GM19468 (cell line): ENCODE measurements at regions not wholly inside any gene's neighbourhood (a gene's known extent, or its start where the extent isn't known, plus 50 kb on each side); places are given as distances from the start of the nearest gene placed in this dataset.
A peak's percentile ranks its signal among the peaks of the same experiment; 100 is the strongest.
"Not testable (repeated sequence)": the region's sequence is repeated elsewhere in the genome, so short reads cannot be mapped to it uniquely, and the experiment has no call there.

Experiments used
- ATAC-seq: cut with Tn5 transposase; IDR thresholded peaks from one replicate; pipeline ENCODE4 v1.9.1; 2021; ENCODE audit warnings: mild to moderate bottlenecking, moderate library complexity, moderate number of reproducible peaks; ENCODE audit not compliant: unreplicated experiment; ENCODE audit errors: extremely low read depth

DNA sequence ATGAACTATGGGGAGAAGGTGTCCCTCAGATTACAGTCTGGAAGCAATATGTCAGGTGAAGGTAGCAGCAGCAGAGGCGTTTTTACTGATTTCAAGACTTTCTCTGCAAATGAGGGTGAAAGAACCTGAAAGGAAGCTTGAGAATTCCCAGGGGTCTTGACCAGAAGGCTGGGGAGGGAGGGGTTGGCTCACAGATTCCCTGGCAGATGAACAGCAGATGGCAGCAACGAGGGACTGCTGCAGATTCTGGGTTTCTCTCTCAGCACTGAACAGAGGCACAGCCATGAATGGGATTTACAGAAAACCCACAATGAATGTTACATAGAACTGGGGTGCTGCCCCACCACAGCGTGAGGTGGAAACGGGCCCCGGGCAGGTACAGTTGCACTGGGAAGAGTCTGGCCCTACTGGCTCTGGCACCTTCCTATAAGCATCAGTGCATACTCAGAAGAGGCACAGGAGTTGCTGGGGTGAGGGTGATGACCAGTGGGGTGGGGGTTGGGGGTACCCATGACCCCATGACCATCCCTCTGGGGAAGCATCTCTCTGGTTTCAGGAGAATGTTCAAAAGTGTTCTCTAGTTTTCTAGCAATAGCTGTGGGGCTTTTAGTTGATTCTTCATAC is 317.8 kb downstream of the SH2D4B start:
- ATAC-seq = no peak

DNA sequence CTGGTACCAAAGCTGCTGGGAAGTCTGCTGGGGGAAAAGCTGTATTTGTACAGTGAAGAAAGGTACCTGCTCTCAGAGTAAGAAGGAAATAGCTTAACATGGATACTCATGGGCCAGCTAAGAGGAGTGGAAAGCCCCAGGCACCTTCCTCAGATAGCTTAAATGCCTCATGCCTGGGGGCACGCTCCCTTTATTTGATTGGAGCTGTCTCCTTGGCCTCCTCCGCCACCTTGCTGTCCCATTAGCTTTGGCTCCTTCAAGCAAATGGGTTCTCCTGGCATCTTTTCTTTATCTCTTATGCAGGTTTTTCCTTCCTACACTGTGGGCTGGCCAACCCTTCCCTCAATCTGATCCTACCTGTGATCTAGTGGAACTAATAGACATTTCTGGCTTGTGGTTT is 318.5 kb downstream of the SH2D4B start:
- ATAC-seq = no peak

DNA sequence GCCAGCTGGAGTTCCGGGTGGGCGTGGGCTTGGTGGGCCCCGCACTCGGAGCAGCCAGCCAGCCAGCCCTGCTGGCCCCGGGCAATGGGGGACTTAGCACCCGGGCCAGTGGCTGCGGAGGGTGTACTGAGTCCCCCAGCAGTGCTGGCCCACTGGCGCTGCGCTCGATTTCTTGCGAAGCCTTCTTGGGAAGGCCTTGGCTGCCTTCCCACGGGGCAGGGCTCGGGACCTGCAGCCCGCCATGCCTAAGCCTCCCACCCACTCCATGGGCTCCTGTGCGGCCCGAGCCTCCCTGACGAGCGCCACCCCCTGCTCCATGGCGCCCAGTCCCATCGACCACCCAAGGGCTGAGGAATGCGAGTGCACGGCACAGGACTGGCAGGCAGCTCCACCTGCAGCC is 321.6 kb downstream of the SH2D4B start:
- ATAC-seq = not testable (repeated sequence)

DNA sequence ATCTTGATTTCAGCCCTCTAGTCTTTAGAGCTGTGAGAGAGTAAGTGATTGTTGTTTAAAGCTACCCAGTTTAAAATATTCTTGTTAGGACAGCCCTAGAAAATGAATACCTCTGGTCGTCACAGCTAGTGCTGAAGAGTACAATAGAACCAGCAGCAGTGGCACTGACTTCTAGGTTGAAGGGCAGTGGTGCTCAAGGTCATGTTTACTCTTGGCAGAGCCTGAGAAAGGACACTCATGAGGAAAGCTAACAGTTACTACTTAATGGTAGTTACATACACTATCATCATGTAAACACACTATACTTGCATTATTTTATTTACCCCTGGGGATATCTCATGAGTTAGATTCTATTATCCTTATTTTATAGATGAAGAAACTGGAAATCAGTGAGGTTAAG is 323.0 kb downstream of the SH2D4B start:
- no peak for ATAC-seq

DNA sequence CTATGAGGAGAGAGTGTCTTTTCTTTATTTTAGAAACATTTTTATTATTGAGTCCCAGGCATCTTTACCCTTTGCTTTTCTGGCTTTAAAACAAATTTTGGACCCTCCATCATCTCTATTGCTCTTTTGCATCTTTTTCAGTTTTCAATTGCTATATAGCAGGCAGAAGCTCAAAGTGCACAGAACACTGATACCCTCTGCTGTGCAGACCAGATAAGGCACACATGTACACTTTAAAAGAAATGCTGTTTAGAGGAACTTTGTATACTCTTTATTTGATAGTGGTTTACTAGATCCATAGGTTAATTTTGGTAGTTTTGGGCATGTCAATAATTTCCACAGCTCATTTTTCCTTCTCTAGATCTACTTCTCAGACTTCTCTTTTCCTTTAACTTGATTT is 324.2 kb downstream of the SH2D4B start:
- no peak for ATAC-seq

DNA sequence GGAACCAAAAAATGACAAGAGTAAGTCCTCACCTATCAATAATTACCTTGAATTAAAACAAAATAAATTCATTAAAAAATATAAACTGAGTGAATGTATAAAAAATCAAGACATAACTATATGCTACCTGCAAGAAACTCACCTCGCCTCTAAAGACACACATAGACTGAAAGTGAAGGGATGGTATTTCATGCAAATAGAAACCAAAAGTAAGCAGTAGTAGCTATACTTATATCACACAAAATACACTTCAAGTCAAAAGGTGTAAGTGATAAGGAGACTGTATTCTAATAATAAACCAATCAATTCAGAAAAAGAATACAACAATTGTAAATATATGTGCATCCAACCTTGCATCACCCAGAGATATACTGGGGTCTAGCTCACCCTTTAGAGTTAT is 332.6 kb downstream of the SH2D4B start:
- ATAC-seq = peak; percentile 47

DNA sequence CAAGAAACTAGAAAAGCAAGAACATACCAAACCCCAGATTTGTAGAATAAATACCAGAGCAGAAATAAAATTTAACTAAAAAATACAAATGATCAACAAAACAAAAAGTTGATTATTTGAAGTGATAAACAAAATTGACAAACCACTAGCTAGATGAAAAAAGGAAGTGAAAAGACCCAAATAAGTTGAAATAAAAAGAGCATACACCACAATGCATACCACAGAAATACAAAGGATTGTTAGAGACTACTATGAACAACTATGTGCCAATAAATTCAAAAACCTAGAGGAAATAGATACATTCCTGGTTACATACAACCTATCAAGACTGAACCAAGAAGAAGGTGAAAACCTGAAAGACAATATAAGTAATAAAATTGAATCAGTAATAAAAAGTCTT is 333.4 kb downstream of the SH2D4B start:
- no peak for ATAC-seq

DNA sequence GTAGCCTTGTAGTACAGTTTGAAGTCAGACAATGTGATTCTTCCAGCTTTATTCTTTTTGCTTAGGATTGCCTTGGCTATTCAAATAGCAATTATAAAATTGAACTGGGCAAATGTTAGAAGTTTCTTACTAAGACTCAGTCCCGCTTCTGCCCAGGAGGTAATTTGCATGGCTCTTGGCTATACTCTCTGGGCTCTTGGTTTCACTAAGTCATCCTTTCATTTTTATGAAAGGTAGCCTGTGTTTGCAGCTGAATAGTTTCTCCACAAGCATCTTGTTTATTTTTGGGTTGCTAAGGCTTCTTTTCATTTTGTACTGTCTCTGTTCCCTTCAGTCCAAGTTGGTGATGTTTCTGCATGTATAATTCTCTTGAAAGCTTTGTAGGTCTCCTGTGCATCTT is 340.6 kb downstream of the SH2D4B start:
- ATAC-seq = no peak

DNA sequence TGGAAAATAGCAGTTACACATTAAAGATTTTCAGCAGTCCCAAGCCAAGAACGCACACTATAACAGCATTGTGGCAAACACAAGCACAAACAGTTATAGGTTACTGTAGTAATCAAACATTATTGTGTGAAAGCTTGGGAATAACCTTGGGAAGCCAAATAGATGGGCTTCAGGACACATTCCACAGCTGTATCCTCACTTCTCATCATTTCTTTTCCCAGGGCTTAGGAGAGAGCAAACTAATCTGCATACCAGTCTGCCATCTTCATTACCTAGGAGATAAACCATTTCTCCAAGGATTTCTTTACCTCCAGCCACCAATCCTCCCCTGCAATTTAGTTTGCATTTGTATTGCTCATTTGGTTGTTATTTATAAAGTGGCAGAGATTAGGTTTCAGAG is 352.4 kb downstream of the SH2D4B start:
- no peak for ATAC-seq

DNA sequence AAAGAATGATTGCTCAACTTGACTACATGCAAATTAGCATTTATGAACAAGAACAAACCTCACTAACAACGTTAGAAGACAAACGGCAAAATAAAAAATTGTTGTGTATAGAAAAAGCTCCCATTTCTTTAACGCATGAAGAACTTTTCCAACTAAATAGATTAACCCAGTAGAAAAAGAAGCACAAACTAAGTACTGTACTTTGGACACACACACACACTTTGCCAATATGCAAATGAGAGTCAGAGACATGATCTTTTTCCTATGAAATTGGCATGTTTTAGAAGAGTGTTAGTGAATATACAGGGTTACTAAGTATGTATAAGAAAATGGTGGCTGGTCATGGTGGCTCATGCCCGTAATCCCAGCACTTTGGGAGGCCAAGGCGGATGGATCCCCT is 355.6 kb downstream of the SH2D4B start:
- ATAC-seq = no peak

DNA sequence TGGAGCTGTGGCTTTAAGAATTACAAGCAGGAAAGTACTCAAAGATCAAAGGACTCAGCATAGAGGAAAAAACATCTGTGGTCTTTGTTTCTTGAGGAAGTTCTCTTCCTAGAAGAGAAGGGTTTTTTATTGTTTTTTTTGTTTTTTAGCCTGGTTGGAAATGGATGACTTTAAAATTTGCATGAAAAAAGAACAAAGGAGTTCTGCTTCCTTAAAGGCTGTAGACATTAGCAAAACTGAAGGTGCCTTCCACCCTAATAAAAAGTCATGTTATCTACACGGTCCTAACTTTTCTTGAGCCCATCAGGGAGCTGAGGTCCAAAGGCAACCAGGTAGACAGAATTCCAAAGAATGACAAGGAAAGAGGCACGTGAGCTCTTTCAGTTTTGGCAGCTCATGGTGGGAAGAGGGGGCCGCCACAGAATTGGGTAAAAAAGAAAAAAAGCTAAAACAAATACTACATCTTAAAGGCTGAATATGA is 356.6 kb downstream of the SH2D4B start:
- no peak for ATAC-seq

DNA sequence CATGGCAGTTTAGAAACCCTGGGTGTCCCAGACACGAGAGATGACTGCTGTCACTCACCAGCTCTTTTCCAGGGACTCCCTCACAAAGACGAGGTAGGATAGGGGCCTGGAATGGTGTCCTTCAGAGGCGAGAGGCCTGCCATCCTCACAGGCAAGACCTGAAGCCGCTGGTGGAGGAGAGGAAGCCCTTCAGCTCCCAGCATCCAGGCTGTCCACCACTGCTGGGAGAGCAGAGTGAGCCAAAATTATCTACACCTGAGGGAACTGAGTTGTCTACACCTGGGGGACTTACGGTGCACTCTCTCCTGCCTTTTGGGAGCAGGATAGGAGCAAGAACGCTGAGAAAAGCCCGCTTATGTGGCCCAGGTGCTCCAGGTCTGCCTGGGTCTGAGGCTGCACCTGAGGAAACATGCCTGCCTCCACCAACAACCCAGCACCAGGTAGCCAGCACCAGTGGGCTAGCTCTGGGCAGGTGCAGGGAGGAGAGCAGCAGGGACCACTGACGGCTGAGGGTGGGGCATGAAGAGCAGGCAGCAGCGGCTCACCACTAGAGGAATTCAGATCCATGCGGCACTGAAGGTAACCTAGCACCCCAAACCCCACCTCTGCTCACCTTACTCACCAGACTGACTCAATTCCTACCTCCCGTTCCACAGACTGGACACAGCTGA is 357.2 kb downstream of the SH2D4B start:
- no peak for ATAC-seq

DNA sequence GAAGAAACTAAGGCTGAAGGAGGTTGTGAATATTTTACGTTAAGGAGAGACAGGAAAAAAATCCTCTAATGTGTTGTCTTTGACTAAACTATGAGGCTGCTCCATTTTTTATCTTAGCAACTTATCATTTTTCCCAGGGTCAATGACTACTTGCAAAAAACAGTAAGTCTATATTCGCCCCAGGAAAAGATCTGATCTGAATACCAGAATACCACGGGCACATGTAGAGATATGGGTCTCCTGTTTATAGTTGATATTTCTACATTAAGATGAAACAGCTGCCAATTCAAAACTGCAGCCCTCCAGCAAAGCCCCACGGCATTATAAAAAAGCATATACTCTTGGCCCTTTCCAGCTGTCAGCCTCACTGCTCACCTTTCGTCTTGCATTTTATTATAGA is 358.4 kb downstream of the SH2D4B start:
- no peak for ATAC-seq

DNA sequence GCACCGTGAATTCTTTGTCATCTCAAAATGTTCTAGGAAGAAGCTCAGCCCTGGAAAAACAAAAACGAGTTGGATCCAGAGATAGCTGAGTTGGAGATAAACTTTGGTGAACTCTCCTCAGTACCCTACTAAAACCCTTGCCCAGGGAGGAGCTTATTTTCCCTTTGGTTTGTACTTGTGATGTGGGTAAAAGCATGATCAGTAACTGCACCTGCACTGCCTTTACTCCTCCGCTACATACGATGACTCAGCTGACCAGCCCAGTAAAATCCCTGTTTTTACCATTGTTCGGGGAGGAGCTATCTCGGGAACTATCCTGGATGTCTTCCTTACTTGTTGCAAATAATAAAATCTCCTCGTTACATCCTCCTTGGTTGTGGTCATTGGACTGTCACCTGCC is 359.3 kb downstream of the SH2D4B start:
- no peak for ATAC-seq

DNA sequence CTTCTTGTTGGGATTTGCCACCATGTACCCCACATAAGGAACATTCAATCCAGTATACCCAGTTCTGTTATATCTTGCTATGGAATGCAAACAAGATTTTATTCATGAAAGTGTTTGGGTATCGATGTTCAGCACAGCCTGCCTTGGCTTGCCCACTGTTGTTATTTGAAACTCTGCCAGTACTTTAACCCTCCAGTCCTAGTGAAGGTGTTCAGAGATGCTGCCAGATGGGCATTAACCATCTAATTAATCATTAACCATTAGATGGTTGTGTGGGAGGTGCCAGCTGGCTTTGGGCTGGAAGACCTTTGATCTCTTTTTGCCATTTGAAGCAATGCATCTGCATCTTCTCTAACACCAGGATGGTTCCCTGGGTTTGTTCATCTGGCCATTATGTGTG is 363.0 kb downstream of the SH2D4B start:
- no peak for ATAC-seq

DNA sequence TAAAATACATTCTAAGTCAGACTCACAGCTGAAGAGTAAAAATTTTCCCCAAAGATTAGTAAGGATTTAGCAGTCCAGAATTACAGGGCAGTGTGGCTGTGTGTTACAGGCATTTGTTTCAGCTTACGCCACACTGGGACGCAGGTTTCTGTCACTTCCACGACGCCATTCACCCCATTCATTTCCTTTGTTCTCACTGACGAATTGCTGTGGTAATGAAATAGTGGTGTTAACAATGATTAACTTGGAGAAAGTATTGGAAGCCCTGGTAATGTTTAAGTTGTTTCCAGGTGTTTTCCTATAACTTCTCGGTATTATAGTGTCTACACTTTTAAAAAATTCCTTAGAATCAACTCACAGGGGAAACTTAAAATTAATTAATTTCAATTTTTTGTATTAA is 370.9 kb downstream of the SH2D4B start:
- ATAC-seq = no peak

DNA sequence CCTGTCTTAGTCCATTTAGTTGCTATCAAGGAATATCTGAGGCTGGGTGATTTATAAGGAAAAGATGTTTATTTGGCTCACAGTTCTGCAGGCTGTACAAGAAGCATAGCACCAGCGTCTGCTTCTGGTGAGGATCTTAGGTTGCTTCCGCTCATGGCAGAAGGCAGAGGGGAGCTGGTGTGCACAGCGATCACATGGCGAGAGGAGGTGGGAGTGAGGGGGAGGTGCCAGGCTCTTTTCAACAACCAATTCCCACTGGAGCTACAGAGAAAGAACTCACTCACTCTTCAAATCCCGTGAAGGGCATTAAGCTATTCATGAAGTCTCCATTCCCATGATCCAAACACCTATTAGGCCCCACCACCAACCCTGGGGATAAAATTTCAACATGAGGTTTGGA is 371.6 kb downstream of the SH2D4B start:
- ATAC-seq = no peak

DNA sequence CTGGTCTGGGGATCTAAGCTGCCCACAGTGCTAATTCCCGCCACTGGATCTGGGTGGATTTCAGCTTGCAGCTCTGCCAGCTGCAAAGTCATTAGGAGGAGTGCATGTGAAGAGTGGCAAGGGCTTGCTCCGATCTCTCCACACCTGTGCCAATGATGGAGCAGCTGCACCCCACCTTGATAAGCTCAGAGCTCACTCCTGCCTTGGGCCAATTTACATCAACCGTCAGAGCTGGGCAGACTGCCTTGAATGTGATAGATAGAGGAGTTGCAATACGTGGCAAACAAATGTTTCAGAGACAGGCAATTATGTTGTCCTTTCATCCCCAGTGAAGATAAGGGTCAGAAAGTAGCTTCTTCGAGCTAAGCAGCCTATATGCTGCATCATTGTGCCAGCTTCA is 379.9 kb downstream of the SH2D4B start:
- no peak for ATAC-seq

DNA sequence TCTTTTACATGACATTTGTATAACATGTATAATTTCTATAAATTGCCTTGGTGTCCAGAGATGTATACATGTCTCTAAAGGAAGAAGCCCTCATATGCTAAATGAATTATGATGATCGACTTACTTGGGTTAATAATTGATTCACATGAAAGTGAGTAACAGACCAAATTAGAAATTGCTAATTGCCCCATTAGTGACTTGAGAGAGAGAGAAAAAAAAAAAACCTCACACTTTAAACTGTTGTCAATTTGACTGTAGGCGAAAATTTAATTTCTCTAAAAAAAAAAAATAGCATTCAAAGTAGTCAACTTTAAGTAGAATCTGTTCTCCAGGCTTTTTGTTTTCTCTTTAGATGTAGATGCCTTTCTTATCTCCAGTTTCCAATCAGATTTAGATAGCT is 383.3 kb downstream of the SH2D4B start:
- no peak for ATAC-seq

DNA sequence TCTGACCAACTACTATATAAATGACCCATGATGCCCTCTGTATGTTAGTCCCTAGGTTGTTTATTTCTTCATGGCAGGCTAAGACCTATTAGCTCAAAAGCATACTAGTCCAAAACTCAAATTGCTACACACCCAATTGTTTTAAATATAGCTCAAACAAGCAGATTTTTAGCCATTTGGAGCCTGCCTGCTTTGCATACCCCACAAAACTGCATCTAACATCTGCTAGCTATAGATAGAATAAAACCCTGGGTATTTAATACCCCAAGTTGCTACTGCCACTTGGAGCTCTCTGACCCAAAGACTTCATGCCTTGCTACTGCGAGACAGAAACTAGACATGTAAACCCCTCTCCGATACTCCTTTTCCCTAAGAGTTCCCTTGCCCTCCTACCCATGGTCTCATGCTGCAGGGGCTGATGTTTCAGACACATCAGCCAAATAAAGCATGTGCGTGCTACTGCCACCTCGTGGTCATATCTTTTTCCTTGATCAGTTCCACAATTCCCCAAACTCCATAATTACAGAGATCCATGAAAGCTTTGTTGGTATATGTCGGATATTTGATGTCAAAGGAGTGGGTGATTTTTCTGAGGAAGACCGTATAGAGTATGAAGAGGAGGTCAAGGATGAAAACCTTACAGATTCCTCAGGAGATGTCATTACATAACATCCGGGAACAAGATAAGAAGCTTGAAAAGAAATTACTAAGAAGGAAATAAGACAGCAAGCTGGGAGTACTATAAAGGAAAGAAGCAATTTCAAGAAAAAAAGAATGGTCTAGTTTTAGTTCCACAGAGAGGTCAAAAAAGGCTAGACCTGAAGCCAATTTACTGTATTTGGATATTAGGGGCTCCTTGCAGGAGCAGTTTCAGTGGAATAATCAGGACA is 386.6 kb downstream of the SH2D4B start:
- ATAC-seq = no peak

DNA sequence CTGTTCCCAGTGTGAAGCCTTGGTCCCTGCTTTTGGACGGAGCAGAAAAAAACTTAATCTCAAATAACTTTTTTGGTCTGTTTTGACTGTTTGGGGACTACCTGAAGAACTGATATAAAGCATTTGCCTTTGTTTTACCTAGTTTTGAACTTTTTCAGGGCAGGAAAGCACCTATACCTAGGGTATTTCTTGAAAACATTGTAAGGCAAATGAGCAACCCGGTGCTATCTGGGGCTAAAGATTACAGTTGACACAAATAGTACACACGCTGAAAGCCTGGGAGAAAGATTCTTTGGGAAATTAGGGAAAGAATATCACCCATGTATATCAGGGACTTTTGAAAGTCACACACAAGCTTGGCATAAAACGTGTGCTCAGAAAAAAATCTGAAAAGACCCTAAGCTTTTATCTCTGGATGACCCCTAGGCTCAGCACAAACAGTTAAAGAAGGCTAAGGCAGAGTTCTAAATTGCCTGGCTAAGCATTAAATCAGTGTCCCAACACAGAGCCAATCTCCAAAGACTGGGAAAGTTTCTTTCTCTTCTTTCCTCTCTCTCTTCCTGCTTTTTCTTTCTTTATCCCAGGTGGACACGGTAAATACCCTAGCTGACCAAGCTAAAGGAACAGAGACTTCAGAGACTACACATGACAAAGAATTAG is 389.8 kb downstream of the SH2D4B start:
- no peak for ATAC-seq
